Bronchial epithelial cell (primary cell): ENCODE measurements at regions not wholly inside any gene's neighbourhood (a gene's known extent, or its start where the extent isn't known, plus 50 kb on each side); places are given as distances from the start of the nearest gene placed in this dataset.

Source experiments
- DNase-seq: peaks from one replicate; pipeline ENCODE4 v3.0.0-alpha.2; 2010; ENCODE audit warnings: low read depth
- FAIRE-seq: peaks from 2 replicates; lab custom pipeline; 2011; peaks lifted over from hg19 to GRCh38; lab: Jason Lieb, UNC
- H3K27me3 ChIP-seq: 2 replicates; pipeline ENCODE4 v1.5.1; 2011; ENCODE audit warnings: low read length; ENCODE audit not compliant: control insufficient read depth, insufficient read depth
- H3K36me3 ChIP-seq: 2 replicates; pipeline ENCODE4 v1.5.1; 2011; ENCODE audit warnings: low read length; ENCODE audit not compliant: control insufficient read depth, insufficient read depth
- H3K4me3 ChIP-seq: 2 replicates; pipeline ENCODE4 v1.5.1; 2011; ENCODE audit warnings: mild to moderate bottlenecking, low read depth, low read length, control low read depth
- CTCF ChIP-seq: IDR thresholded peaks from 2 replicates; pipeline ENCODE4 v1.5.1; 2011; ENCODE audit warnings: mild to moderate bottlenecking, moderate library complexity, low read length, control low read depth, inconsistent platforms; ENCODE audit not compliant: insufficient read depth, severe bottlenecking

GRCh38 chr3:157956176-157956575 lies 150.0 kb downstream of the SHOX2 start:
- Histone ChIP-seq H3K4me3 (no peak overlapping the region), H3K27me3 (no peaks in the 10 kb centered on the region), H3K36me3 (no peaks in the 10 kb centered on the region)
- DNase-seq (no peak), FAIRE-seq (no peak)
- TF ChIP-seq CTCF: no peak

- DNase-seq (no peak), FAIRE-seq (no peak)
- TF ChIP-seq CTCF: no peak
- Histone ChIP-seq H3K36me3 (no peaks in the 10 kb centered on the region), H3K27me3 (no peaks in the 10 kb centered on the region), H3K4me3 (no peak overlapping the region)
Measured at GRCh38 chr3:157953565-157953964, 152.7 kb downstream of the SHOX2 start.

- Histone ChIP-seq H3K4me3 (no peak overlapping the region), H3K27me3 (no peaks in the 10 kb centered on the region), H3K36me3 (no peaks in the 10 kb centered on the region)
- DNase-seq: no peak
- FAIRE-seq: no peak
- no peak for TF ChIP-seq CTCF
Measured at GRCh38 chr3:157948605-157949383, 157.4 kb downstream of the SHOX2 start.

GRCh38 chr3:157939166-157939565 lies 167.1 kb downstream of the SHOX2 start:
- no peak overlapping the region for H3K4me3 ChIP-seq
- DNase-seq: no peak
- FAIRE-seq: no peak
- no peak for TF ChIP-seq CTCF
- H3K27me3 ChIP-seq: no peaks in the 10 kb centered on the region
- no peaks in the 10 kb centered on the region for H3K36me3 ChIP-seq

- FAIRE-seq: no peak
- no peak overlapping the region for H3K4me3 ChIP-seq
Measured at GRCh38 chr3:157938154-157938779, 168.0 kb downstream of the SHOX2 start.

More at GRCh38 chr3:157938154-157938779, 168.0 kb downstream of the SHOX2 start:
- TF ChIP-seq CTCF: no peak
- DNase-seq: peak; percentile 60
- Histone ChIP-seq H3K36me3 (no peaks in the 10 kb centered on the region), H3K27me3 (no peaks in the 10 kb centered on the region)
